ENCODE measurements at regions not wholly inside any gene's neighbourhood (a gene's known extent, or its start where the extent isn't known, plus 50 kb on each side); places are given as distances from the start of the nearest gene placed in this dataset.
A peak's percentile ranks its signal among the peaks of the same experiment; 100 is the strongest.
"Not testable (repeated sequence)": the region's sequence is repeated elsewhere in the genome, so short reads cannot be mapped to it uniquely, and the experiment has no call there.

DNA sequence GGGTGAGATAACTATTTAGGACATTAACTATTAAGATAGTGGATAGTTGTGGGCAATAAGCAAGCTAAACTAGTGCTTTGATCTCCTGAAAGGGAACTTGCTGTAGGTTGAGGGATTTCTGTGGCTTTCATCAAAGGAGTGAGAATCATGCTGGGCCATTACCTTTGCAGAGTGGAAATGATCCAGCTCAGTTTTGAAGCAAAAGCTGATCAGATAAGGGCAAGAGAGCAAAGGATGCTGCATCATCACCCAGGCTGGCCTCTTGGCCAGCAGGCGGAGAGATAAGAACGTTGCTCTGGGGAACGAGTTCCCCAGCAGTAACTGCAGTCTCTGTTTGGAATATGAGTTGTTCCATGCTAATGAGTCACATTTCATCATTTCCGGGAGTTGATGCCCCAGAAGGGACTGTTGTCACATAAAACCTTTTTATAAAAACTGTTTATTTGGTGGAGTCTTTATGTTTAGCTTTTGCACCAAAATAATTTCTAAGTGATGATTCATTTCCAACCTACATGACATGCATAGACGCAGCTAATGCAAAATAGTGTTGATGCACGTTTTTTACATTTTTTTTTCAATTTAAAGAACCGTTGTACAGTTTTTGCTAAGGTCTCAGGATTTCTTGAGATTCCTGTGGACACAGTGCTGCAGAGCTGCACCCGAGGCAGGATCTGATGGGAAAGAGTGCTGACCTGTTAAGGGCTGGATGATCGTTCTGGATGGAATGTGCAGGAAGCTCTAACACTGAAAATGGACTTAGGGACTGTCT is 99.3 kb downstream of the ACTBL2 start:
- Mint-ChIP-seq H3K9me3 (no peaks in the 10 kb centered on the region), H3K36me3 (ENCODE audit: low read depth) (no peaks in the 10 kb centered on the region), H3K27ac (peak overlapping the region; percentile 19), H3K4me3 (ENCODE audit: low read depth) (no peak overlapping the region), H3K27me3 (ENCODE audit: low read depth) (peaks cover 2% of the 10 kb centered on the region), H3K4me1 (ENCODE audit: low read depth) (peaks cover 18% of the 10 kb centered on the region)
- DNase-seq (ENCODE audit: low spot score): peak; percentile 46
- intact Hi-C loops (cut with micrococcal nuclease): loop anchor here (1.0 to 2.0 kb wide), 4 partner anchors 58 to 1077 kb away; partner anchors contain the start of gene PLK2

DNA sequence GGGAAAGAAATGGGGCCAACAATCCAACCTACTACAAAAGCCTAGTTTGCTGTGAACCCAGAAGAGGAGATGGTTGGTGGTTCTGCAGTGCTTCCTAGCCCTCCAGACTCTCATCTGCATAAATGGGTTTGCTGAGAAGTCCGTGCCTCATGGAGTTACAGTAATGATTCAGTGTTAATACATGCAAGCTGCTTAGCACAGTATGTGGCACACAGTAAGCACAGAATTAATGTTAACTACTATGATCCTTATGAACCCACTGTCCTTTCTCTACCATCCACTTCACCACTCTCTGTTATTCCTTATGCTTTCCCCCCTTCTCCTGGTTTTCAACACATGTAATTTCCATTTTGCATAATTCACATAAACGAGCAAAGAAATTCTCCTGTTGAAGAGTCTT is 100.0 kb downstream of the ACTBL2 start:
- Mint-ChIP-seq H3K4me3 (ENCODE audit: low read depth) (no peak overlapping the region), H3K27ac (no peak overlapping the region), H3K36me3 (ENCODE audit: low read depth) (no peaks in the 10 kb centered on the region), H3K4me1 (ENCODE audit: low read depth) (peaks cover 18% of the 10 kb centered on the region), H3K27me3 (ENCODE audit: low read depth) (peaks cover 2% of the 10 kb centered on the region), H3K9me3 (no peaks in the 10 kb centered on the region)
- DNase-seq (ENCODE audit: low spot score): no peak
- intact Hi-C loops (cut with micrococcal nuclease): loop anchor here (1.0 to 2.0 kb wide), 4 partner anchors 58 to 1078 kb away; partner anchors contain the start of gene PLK2

DNA sequence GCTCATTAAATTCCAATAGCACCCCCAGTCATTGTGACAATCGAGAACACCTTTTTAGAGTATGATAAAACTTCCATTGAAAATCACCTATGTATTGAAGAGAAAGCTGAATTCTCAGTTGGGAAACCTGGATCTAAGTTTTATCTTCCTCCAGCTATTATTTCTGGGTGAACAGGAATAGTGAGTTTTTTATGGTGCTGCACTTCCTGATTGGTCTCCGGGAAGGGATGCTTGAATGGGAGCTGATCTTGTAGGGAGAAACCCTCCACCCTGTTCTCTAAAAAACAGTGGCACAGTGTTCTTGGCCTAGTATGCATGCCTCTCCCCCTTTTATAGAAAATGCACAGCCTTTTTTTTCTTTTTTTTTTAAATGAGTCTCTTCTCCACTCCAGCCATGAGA is 112.2 kb downstream of the ACTBL2 start:
- DNase-seq (ENCODE audit: low spot score): no peak
- H3K27ac Mint-ChIP-seq: no peak overlapping the region
- H3K4me3 Mint-ChIP-seq (ENCODE audit: low read depth): no peak overlapping the region
- intact Hi-C loops (cut with micrococcal nuclease): no loop called here
- H3K27me3 Mint-ChIP-seq (ENCODE audit: low read depth): peaks cover 24% of the 10 kb centered on the region
- no peaks in the 10 kb centered on the region for H3K9me3 Mint-ChIP-seq
- no peaks in the 10 kb centered on the region for H3K36me3 Mint-ChIP-seq (ENCODE audit: low read depth)
- H3K4me1 Mint-ChIP-seq (ENCODE audit: low read depth): no peaks in the 10 kb centered on the region

DNA sequence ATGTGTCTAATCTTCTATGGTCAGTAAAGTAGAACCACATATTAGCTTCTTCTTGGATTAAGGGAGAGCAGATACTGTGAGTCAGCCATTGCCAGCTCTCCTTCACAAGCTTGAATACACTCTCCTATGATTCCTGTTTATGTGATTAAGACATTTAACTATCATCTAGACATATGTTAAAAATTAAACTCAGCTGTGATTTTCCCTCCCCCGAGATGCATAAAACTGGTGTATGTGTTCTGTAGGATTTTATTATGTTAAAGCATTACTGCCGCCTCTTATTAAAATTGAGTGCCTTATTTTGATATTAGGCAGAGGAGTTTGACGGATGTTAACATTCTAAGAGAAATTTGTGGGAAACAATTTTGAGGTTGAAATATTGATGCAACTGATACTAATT is 114.6 kb downstream of the ACTBL2 start:
- H3K27me3 Mint-ChIP-seq (ENCODE audit: low read depth): peaks cover 17% of the 10 kb centered on the region
- H3K9me3 Mint-ChIP-seq: no peaks in the 10 kb centered on the region
- H3K27ac Mint-ChIP-seq: no peak overlapping the region
- intact Hi-C loops (cut with micrococcal nuclease): no loop called here
- no peaks in the 10 kb centered on the region for H3K36me3 Mint-ChIP-seq (ENCODE audit: low read depth)
- H3K4me1 Mint-ChIP-seq (ENCODE audit: low read depth): peaks cover 2% of the 10 kb centered on the region
- no peak for DNase-seq (ENCODE audit: low spot score)
- no peak overlapping the region for H3K4me3 Mint-ChIP-seq (ENCODE audit: low read depth)

DNA sequence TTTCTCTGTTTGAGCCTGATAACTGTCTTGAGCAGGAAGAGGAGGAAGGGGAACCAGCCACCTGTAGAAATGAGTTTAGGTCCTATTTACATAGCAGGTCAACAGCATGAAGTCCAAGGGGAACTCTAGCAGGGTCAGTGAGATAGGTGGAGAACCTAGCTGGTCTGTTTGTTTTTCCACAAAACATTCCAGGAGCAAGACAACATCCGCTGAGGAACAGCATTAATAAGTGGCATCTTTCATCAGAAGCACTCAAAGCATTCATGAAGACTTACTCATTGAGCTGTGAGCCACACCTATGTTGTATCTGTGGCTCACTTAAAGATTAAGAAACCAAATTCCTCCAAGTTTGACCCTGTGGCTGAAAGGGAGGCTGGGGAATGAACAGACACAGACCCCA is 115.9 kb downstream of the ACTBL2 start:
- H3K4me1 Mint-ChIP-seq (ENCODE audit: low read depth): peaks cover 2% of the 10 kb centered on the region
- H3K27ac Mint-ChIP-seq: no peak overlapping the region
- DNase-seq (ENCODE audit: low spot score): no peak
- no peak overlapping the region for H3K4me3 Mint-ChIP-seq (ENCODE audit: low read depth)
- intact Hi-C loops (cut with micrococcal nuclease): no loop called here
- H3K36me3 Mint-ChIP-seq (ENCODE audit: low read depth): no peaks in the 10 kb centered on the region
- H3K27me3 Mint-ChIP-seq (ENCODE audit: low read depth): peaks cover 7% of the 10 kb centered on the region
- H3K9me3 Mint-ChIP-seq: no peaks in the 10 kb centered on the region

DNA sequence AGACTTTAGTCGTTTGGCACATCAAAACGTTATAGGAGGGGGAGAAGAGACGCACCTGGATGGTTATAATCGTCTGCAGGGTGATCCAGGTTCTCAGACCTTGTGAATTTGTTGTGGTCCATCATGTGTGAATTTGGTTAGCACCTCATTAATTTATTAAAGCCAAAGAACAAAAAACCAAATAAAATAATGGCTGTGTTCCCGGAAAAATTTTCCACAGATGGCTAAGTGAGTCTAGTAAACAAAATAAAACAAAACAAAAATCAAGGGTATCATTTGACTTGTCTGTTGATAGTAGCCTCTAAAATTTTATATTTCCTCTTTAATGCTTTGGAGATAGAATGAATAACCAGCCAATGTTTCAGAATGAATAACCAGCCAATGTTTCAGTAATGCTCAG is 119.7 kb downstream of the ACTBL2 start:
- no peak overlapping the region for H3K4me3 Mint-ChIP-seq (ENCODE audit: low read depth)
- peaks cover 1% of the 10 kb centered on the region for H3K27me3 Mint-ChIP-seq (ENCODE audit: low read depth)
- H3K4me1 Mint-ChIP-seq (ENCODE audit: low read depth): peaks cover 2% of the 10 kb centered on the region
- DNase-seq (ENCODE audit: low spot score): no peak
- H3K36me3 Mint-ChIP-seq (ENCODE audit: low read depth): no peaks in the 10 kb centered on the region
- intact Hi-C loops (cut with micrococcal nuclease): no loop called here
- H3K9me3 Mint-ChIP-seq: no peaks in the 10 kb centered on the region
- H3K27ac Mint-ChIP-seq: no peak overlapping the region

DNA sequence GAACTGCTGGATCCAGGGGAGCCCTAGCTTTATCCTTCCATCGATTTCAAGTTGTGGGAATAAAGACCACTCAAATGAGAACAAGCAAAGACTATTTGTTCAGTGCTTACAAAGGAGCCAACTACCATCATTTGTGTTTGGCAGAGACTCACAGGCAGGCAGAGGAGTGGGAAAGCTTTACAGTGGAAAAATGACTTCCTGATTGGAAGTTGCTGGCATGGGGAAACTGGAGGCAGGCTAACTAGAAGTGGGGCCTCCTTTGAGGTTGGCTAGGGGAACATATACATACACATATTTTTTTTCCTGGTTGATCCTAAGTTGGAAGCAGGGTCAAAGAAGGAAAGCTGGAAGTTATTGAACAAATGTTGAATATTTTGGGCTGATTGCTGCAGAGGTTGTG is 121.7 kb downstream of the ACTBL2 start:
- intact Hi-C loops (cut with micrococcal nuclease): no loop called here
- no peak for DNase-seq (ENCODE audit: low spot score)
- Mint-ChIP-seq H3K9me3 (no peaks in the 10 kb centered on the region), H3K36me3 (ENCODE audit: low read depth) (no peaks in the 10 kb centered on the region), H3K27me3 (ENCODE audit: low read depth) (peaks cover 1% of the 10 kb centered on the region), H3K4me3 (ENCODE audit: low read depth) (no peak overlapping the region), H3K27ac (no peak overlapping the region), H3K4me1 (ENCODE audit: low read depth) (peaks cover 2% of the 10 kb centered on the region)

DNA sequence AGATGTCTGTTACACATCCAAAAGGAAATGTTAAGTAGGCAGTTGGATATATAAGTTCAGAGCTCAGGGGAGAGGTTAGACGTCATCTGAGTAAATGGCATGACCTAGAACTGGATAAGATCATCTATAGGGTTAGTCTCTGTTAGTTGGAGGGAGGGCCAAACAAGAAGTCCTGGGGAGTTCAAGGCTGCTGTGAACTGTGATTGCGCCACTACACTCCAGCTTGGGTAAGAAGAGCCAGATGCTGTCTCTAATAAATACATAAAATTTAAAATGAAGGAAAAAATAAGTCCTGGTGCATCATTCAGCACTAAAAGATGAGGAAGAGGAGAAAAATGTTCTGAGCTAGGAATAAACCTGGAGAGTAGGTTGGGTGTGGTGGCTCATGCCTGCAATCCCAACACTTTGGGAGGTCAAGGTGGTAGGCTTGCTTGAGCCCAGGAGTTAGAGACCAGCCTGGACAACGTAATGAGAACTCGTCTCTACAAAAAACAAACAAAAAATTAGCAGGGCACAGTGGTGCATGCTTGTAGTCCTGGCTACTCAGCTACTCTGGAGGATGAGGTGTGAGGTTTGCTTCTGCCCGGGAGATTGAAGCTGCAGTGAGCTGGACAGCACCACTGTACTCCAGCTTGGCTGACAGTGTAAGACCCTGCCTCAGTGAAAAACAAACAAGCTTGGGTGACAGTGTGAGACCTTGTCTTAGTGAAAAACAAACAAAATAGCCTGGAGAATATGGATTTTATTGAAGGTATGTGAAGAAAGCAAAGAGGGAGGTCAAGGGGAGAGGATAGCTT is 123.6 kb downstream of the ACTBL2 start:
- H3K4me1 Mint-ChIP-seq (ENCODE audit: low read depth): no peaks in the 10 kb centered on the region
- intact Hi-C loops (cut with micrococcal nuclease): no loop called here
- H3K9me3 Mint-ChIP-seq: no peaks in the 10 kb centered on the region
- no peak overlapping the region for H3K27ac Mint-ChIP-seq
- no peaks in the 10 kb centered on the region for H3K36me3 Mint-ChIP-seq (ENCODE audit: low read depth)
- H3K4me3 Mint-ChIP-seq (ENCODE audit: low read depth): no peak overlapping the region
- H3K27me3 Mint-ChIP-seq (ENCODE audit: low read depth): no peaks in the 10 kb centered on the region
- no peak for DNase-seq (ENCODE audit: low spot score)

DNA sequence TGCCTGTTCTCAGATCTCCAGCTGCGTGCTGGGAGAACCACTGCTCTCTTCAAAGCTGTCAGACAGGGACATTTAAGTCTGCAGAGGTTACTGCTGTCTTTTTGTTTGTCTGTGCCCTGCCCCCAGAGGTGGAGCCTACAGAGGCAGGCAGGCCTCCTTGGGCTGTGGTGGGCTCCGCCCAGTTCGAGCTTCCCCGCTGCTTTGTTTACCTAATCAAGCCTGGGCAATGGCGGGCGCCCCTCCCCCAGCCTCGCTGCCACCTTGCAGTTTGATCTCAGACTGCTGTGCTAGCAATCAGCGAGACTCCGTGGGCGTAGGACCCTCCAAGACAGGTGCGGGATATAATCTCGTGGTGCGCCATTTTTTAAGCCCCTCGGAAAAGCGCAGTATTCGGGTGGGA is 125.8 kb downstream of the ACTBL2 start:
- not testable (repeated sequence) for H3K4me1 Mint-ChIP-seq (ENCODE audit: low read depth)

DNA sequence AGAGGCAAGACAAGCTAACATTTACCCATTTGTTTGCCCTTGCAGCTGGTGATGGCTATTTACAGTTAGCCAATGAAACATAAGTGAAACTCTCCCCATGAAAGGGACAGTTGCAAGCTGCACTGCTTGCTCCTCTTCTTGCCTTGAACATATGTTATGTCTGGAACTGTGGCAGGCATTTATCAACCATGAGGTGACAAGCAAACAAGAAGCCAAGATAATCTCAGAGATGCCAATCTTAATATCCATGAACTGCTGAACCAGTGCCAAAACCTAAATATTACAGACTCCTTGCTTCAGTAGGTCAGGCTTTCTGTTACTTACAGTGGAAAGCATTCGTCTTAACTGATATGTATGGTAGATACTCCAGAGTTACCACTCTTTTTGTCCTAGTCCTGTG is 133.4 kb downstream of the ACTBL2 start:
- no peaks in the 10 kb centered on the region for H3K4me1 Mint-ChIP-seq (ENCODE audit: low read depth)
- no peaks in the 10 kb centered on the region for H3K36me3 Mint-ChIP-seq (ENCODE audit: low read depth)
- H3K9me3 Mint-ChIP-seq: no peaks in the 10 kb centered on the region
- peaks cover 12% of the 10 kb centered on the region for H3K27me3 Mint-ChIP-seq (ENCODE audit: low read depth)
- H3K4me3 Mint-ChIP-seq (ENCODE audit: low read depth): no peak overlapping the region
- DNase-seq (ENCODE audit: low spot score): no peak
- intact Hi-C loops (cut with micrococcal nuclease): no loop called here
- H3K27ac Mint-ChIP-seq: no peak overlapping the region

More for the DNA sequence above, 125.8 kb downstream of the ACTBL2 start:
- H3K36me3 Mint-ChIP-seq (ENCODE audit: low read depth); H3K9me3 Mint-ChIP-seq; H3K4me3 Mint-ChIP-seq (ENCODE audit: low read depth); intact Hi-C loops (cut with micrococcal nuclease); H3K27ac Mint-ChIP-seq; DNase-seq (ENCODE audit: low spot score); H3K27me3 Mint-ChIP-seq (ENCODE audit: low read depth): not testable (repeated sequence)

DNA sequence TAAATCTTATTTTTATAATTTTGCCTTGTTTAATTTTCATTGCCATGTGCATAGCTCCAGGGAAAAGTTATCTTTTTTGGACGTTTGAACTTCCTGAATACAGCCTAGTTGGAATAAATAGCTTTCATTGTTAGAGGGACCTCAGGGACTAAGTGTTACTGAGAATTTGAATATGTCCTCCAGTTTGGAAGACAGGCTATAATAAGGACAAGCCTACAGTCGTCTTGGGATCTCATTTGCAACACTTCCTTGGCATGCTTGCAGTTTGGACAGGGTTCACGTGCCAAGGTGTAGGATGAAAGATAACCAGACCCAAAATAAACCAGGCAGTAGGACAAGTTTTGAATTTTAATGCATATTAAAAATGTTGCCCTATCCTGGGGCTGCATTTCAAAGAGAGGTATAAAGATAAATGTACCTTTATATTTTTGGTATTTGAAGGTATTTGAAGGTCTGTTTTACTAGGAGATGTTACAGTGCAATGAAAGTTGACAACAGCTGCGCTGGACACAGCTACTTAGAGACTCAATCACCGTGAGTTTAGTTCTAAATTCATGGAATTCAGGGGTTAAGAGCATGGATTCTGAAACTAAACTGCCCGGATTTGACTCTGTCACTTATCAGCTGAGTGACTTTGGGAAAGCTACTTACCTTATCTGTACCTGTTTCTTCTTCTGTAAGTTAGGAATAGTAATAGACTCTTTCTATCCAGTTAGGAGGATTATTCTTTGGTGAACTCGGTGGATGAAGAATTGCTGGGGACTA is 134.1 kb downstream of the ACTBL2 start:
- no peaks in the 10 kb centered on the region for H3K9me3 Mint-ChIP-seq
- DNase-seq (ENCODE audit: low spot score): no peak
- no peaks in the 10 kb centered on the region for H3K36me3 Mint-ChIP-seq (ENCODE audit: low read depth)
- no peaks in the 10 kb centered on the region for H3K4me1 Mint-ChIP-seq (ENCODE audit: low read depth)
- no peak overlapping the region for H3K27ac Mint-ChIP-seq
- intact Hi-C loops (cut with micrococcal nuclease): no loop called here
- H3K4me3 Mint-ChIP-seq (ENCODE audit: low read depth): no peak overlapping the region
- H3K27me3 Mint-ChIP-seq (ENCODE audit: low read depth): peaks cover 12% of the 10 kb centered on the region

DNA sequence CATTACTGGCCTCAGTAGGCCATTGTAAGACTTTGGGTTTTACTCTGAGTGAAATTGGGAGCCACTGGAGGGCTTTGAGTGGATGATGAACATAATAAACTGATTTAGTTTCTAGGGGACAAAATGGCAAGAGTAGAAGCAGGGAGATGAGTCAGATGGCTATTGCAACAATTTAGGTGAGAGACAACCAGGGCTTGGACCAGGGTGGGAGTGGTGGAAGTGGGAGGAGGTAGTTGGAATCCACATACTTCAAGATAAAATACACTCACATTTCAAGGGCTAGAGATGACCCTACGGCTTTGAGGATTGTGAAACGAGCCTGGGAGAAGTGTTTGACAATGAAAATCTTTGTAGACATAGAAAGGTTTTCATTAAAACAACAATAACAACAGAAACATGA is 136.3 kb downstream of the ACTBL2 start:
- H3K36me3 Mint-ChIP-seq (ENCODE audit: low read depth): no peaks in the 10 kb centered on the region
- H3K9me3 Mint-ChIP-seq: no peaks in the 10 kb centered on the region
- intact Hi-C loops (cut with micrococcal nuclease): no loop called here
- no peaks in the 10 kb centered on the region for H3K4me1 Mint-ChIP-seq (ENCODE audit: low read depth)
- DNase-seq (ENCODE audit: low spot score): no peak
- H3K4me3 Mint-ChIP-seq (ENCODE audit: low read depth): no peak overlapping the region
- H3K27ac Mint-ChIP-seq: no peak overlapping the region
- H3K27me3 Mint-ChIP-seq (ENCODE audit: low read depth): peaks cover 12% of the 10 kb centered on the region

Data from activated T-helper 2 cell treated with anti-CD3 and anti-CD28 coated beads, Interferon-gamma antibody, Interleukin-2, Interleukin-4, amounts not matched to agents 10 μg/mL and 5 μg/mL and 100 μg/mL, durations not matched to agents 14 hours and 24 hours and 36 hours (primary cell).